NCI-H1436 (cell line): ENCODE measurements at regions not wholly inside any gene's neighbourhood (a gene's known extent, or its start where the extent isn't known, plus 50 kb on each side); places are given as distances from the start of the nearest gene placed in this dataset.
"Not testable (repeated sequence)": the region's sequence is repeated elsewhere in the genome, so short reads cannot be mapped to it uniquely, and the experiment has no call there.

ENCODE experiments used
- DNase-seq: peaks from one replicate; lab custom pipeline; 2025; lab: John Stamatoyannopoulos, UW

DNA sequence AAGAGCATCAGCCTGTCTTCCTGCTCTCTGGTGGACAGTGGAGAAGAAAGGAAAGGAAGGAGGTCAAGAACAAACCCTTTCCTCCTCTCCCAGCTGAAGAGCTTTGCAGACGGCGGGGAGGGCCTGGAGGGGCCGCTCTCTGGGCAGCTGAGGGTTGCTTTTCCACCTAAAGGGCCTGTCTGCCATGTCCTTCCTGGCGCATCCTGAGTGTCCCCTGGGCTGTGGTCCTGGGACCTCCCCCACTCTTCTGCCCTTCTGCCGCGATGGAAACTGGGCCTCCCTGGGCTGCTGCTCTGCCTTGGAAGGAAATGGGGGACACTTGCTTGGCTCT is 107.0 kb downstream of the ETS2 start:
- DNase-seq = no peak

- DNase-seq = no peak
These were observed 106.4 kb downstream of the ETS2 start for GRCh38 chr21:38912102-38912629.

GRCh38 chr21:38911484-38912101 is 105.9 kb downstream of the ETS2 start:
- no peak for DNase-seq

DNA sequence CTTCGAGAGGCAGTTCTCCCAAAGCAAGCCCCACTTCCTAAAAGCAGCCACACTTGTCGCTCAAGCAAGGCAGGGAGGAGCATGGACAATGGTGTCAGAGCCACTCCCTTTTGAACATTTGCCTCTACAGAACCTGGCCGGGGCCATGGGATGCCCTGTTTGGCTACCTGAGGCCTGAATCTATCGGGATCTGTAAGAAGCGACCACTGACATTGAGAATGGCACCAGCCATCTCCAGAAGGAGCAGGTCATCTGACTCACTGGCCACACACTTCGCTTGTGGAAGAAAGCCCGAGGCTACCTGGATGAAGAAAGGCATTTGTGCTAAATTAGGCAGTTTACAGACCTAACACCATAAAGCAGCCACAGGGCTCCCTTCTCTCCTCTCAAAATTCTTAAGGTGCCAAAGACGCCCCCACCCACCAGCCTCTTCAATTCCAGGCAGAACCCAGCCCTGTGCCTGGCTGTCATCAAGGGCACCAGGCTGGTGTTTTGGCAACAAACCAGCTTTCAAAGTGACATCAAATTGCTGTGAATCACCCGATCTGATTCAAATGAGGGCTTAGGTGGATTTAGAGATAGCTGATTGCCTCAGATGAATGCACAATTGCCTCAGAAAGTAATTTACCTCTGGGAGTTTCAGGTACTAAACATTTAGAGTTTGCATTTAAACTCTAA is 104.8 kb downstream of the ETS2 start:
- peak; percentile 39 for DNase-seq

DNA sequence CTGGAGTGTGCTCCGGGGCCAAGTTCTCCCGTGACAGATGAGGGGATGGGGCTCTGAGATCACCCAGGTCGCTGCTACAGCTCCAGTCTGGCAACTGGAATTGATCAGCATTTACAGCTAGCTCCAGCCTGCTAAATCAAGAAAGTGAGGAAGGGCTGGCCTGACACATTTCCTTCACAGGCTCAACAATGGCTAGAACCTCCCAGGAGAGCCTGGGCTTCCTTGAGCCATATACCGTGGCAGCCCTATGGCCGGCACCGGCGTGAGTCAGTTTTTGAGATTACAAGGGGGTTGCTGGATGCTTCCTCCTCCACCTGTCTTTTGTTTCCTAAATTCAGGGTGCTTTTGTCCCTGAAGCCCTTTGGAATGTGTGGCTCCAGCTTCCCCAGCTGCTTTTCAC is 104.2 kb downstream of the ETS2 start:
- DNase-seq = no peak

DNA sequence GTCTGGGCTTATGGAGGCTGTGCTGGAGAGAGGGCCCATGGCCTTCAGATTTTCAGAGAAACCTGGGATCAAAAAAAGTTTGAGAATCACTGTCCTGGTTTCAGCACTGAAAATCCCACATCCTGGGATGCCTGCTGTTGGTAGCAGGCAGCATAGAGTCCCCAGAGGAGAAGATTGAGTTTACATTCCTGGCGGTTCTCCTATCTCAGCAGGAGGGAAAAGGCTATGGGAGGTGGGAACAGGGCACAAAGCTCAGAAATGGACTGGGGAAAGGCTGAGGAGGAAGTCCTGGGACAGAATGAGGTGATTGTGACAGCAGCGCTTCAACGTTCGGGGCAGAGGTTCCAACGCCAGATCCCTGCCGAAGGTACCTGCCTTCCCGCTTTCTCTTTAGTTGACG is 103.4 kb downstream of the ETS2 start:
- no peak for DNase-seq

DNA sequence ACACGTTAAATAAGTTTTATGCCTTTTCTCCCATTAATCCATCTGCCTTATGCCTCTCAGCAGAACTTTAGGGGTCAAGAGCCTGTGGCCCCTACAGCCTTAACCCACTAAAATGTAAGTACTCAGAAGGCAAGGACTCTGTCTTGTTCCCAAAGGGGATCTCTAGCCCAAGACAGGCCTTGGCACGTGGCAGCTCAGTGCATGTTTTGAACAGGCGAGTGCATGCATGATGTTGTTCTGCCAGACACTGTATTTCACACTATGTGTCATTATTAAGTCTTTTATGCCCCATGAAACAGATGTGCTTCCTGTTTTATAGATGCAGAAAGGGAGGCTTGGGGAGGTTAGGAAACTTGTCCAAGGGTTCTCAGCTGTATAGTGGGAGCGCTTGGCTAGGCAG is 102.8 kb downstream of the ETS2 start:
- no peak for DNase-seq

DNA sequence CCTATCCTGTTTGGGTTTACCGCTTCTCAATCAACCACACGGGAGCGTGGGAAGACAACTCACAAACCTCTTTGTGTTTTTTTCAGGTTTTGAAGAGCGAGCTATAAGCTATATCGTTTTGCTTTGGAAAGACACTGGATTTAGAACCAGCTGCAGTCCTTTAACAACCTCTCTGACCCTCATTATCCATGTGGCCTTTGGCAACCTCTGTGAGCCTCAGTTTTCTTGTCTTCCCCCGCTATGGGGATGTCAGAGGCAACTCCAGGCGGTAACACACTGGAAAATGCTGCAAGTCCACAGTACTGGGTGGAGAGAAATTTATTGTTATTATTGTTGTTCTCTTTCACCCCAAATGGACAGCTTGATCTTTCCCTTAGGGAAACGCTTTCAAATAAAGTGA is 100.0 kb downstream of the ETS2 start:
- no peak for DNase-seq

GRCh38 chr21:38905328-38905727 is 99.6 kb downstream of the ETS2 start:
- no peak for DNase-seq

- DNase-seq = no peak
These were observed 98.0 kb downstream of the ETS2 start for GRCh38 chr21:38903690-38904139.

DNA sequence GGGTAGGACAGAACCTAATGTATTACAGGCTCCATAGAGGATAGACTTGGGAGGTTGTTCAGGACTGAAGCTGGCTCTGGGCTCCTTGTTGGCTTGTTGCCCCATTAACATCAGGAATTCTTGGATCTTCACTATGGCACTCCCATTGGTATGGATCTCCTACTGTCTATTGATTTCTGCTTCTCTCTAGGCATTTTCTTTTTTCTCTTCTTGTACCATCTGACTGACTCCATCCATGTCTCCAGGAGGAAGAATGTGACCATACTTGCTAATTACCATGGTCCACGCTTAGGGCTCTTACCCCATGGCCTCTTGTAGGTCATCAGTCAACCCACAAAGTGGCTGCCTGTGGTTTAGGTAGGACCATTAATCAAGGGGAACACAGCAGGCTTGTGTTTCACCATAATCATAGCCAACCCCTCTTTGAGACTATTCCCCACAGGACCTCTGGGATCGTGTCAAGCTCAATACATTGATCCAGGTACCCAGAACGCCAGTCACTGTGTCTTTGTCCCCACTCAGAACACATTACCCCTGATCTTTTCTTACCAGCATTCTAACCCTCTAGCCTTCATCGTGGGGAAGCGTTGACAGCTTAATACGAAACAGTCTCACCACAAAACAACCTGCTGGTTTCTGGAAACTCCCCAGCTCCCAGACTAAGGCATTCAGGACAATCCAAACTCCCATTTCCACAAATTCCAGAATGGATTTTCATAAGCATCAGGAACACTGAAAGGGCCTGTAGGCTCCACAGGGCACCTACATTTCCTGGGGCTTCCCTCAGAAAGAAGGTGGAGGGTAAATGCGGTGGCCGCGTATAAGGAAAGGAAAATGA is 97.1 kb downstream of the ETS2 start:
- DNase-seq = no peak

- DNase-seq = no peak
These were observed 94.8 kb downstream of the ETS2 start for GRCh38 chr21:38900499-38900898.

DNA sequence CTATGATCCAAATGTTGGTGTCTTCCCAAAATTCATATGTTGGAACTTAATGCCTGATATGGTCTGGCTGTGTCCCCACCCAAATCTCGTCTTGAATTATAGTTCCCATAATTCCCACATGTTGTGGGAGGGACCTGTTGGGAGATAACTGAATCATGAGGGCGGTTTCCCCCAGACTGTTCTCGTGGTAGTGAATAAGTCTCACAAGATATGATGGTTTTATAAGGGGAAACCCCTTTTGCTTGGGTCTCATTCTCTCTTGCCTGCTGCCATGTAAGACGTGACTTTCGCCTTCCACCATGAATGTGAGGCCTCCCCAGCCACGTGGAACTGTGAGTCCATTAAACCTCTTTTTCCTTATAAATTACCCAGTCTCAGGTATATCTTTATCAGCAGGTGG is 94.3 kb downstream of the ETS2 start:
- not testable (repeated sequence) for DNase-seq

GRCh38 chr21:38899277-38899947 is 93.7 kb downstream of the ETS2 start:
- DNase-seq = no peak

DNA sequence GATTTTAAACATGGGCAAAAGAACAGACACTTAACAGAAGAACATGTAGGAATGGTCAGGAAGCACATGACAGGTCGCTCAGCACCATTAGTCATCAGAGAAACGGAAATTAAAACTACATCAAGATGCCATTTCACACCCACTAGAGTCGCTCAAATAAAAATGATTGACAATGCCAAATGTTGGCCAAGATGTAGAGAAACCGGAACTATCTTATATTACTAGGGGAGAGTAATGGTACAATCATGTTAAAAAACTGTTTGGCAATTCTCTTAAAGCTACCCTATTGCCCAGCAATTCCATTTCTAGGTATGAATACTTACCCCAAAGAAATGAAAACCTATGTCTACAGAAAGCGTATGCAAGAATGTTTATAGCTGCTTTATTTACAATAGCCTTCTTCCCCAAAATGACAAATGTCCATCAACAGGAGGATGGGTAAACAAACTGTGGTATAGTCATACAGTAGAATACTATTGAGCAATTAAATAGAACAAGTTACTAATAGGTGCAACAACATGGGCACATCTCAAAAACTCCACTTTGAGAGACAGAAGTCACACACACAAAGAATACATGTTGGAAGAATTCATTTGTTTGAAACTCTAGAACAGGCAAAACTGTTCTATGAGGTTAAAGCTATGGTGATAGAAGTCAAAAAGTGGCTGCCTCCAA is 92.8 kb downstream of the ETS2 start:
- no peak for DNase-seq

DNA sequence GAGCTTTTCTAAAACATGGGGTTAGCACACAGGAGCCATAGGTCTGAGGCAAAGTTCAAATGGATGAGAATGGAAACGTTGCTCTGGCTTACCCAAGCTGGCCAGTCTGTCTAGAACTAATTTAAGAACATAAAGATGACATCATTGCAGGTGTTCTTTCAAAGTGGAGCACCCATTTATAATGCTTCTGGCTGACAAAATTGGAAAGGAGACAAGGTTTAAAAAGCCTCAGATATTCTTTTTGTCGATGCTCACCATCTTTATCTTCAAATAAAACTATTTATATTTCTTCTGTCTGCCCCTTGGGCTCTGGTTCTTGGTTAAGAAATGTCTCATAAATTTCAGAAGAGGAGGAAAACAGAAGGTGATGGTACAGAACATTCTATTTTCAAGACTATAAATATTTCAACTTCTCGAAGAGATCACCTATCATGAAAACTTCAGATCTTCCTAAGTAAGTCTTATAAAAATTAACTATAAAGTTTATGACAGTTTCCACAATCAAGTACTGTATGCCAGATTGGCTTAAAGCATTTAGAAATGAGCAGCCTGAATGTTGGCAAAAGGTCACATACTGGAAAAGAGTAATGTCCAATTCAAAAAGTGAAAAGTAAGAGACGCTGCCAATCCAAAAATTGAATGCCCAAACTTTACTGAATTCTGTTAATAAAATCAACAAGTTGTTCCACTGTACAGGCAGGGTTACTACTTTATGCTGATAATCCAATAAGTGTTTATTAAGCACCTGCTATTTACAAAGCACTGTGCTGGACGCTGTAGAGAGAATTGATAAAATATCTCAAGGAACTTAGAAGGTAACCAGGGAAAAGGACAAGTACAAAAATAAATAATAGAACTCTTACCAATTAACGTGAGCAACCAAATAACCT is 92.0 kb downstream of the ETS2 start:
- no peak for DNase-seq

- DNase-seq = no peak
These were observed 89.2 kb downstream of the ETS2 start for GRCh38 chr21:38894899-38895298.

- no peak for DNase-seq
These were observed 83.3 kb downstream of the ETS2 start for GRCh38 chr21:38888991-38889561.

DNA sequence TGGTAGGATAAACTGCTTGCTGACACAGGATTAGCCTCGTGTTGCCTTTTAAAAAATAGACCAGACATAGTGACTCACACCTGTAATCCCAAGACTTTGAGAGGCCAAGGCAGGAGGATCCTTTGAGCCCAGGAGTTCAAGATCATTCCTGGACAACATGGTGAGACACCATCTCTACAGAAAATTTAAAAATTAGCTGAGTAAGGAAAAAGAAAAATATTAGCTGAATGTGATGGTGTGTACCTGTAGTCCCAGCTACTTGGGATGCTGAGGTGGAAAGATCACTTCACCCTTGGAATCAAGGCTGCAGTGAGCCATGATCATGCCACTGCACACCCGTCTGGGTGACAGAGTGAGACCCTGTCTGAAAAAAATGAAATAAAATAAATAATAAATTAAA is 82.0 kb downstream of the ETS2 start:
- no peak for DNase-seq

- no peak for DNase-seq
These were observed 81.4 kb downstream of the ETS2 start for GRCh38 chr21:38887062-38887686.
